ENCODE measurements at regions not wholly inside any gene's neighbourhood (a gene's known extent, or its start where the extent isn't known, plus 50 kb on each side); places are given as distances from the start of the nearest gene placed in this dataset.
A peak's percentile ranks its signal among the peaks of the same experiment; 100 is the strongest.

DNA sequence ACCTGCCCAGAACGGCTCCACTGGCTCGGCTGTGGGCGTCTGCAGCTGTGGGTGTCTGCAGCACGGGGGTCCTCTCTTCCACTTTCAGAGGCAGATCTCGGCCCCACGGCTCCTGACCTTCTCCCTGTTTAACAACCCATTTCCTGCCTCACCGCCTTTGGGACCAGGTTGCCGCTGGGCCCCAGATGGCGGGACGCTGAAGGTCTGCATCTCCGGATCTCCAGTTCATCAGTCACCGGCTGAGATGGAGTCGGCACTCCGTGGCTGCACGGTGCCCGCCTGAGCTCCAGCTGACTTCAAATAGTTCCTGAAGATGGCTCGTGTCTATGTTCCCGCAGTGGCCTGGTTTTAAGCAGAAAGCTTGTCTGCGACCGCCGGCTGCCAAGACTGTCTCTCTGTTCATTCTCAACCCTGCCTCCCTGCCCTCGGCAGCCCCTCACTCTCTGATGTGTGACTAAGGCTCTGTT lies 475.9 kb downstream of the BRD1 start:
- Histone ChIP-seq H3K79me2 (ENCODE audit: control insufficient read depth, low read length) (no peaks in the 10 kb centered on the region), H3K27ac (ENCODE audit: low read depth, low read length) (peak overlapping the region; percentile 95), H4K20me1 (ENCODE audit: control insufficient read depth, insufficient read depth, low read depth, low read length) (no peaks in the 10 kb centered on the region), H3K4me2 (ENCODE audit: low read length) (peak overlapping the region; percentile 80), H3F3A (ENCODE audit: control insufficient read depth, insufficient read depth) (peaks cover 14% of the 10 kb centered on the region), H3K4me3 (ENCODE audit: low read length) (peak overlapping the region; percentile 63), H3K9me3 (ENCODE audit: control insufficient read depth, insufficient read depth, low read length) (peaks cover 7% of the 10 kb centered on the region), H3K27me3 (ENCODE audit: control insufficient read depth, low read length) (no peaks in the 10 kb centered on the region), H3K36me3 (ENCODE audit: control insufficient read depth, low read length) (no peaks in the 10 kb centered on the region), H3K9me2 (replicated peaks; ENCODE audit: control insufficient read depth, low read length) (no peaks in the 10 kb centered on the region), H3K4me1 (ENCODE audit: control insufficient read depth, low read length) (peaks cover 66% of the 10 kb centered on the region)
- TF ChIP-seq EZH2phosphoT487 (IDR thresholded peaks at IDR 0.05; ENCODE audit: borderline replicate concordance, low read length) = no peak
- TF ChIP-seq, protein P1, sequence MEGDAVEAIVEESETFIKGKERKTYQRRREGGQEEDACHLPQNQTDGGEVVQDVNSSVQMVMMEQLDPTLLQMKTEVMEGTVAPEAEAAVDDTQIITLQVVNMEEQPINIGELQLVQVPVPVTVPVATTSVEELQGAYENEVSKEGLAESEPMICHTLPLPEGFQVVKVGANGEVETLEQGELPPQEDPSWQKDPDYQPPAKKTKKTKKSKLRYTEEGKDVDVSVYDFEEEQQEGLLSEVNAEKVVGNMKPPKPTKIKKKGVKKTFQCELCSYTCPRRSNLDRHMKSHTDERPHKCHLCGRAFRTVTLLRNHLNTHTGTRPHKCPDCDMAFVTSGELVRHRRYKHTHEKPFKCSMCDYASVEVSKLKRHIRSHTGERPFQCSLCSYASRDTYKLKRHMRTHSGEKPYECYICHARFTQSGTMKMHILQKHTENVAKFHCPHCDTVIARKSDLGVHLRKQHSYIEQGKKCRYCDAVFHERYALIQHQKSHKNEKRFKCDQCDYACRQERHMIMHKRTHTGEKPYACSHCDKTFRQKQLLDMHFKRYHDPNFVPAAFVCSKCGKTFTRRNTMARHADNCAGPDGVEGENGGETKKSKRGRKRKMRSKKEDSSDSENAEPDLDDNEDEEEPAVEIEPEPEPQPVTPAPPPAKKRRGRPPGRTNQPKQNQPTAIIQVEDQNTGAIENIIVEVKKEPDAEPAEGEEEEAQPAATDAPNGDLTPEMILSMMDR (IDR thresholded peaks at IDR 0.05; ENCODE audit: low read depth, low read length, poor library complexity, severe bottlenecking) = no peak

DNA sequence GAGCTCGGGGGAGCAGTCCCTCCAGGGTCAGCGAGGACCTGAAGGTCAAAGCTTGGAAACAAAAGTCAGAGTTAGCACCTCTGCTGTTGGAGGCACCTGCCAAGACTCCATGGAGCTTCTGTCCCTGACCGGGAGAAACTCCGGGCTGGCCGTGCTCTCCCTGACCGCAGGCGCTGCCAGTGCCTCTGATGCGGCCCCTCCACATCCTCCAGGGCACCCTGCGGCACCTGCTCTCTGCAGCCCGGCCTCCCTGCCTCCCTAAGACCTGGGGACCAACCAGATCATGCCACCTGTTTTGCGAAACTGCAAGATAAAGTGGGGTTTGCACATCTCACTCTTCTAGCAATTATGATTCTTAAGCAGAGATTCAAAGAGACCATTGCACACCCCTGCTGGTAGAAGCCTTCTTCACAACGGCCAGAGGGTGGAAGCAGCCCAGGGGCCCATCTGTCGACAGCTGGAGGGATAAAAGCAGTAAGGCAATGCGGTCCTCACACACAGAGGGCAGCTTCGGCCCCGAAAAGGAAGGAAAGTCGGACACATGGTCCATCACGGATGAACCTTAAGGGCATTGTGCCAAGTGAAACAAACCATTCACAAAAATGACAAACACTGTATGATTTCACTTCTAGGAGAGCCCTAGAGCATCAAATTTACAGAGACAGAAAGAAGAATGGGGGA lies 477.1 kb downstream of the BRD1 start:
- H3K27ac ChIP-seq (ENCODE audit: low read depth, low read length) = peak overlapping the region; percentile 95
- no peaks in the 10 kb centered on the region for H3K27me3 ChIP-seq (ENCODE audit: control insufficient read depth, low read length)
- H3K9me2 ChIP-seq (replicated peaks; ENCODE audit: control insufficient read depth, low read length) = no peaks in the 10 kb centered on the region
- H3K4me3 ChIP-seq (ENCODE audit: low read length) = peak overlapping the region; percentile 63; the same call in 1 of the 2 replicates
- TF ChIP-seq, protein P1 (IDR thresholded peaks at IDR 0.05; ENCODE audit: low read depth, low read length, poor library complexity, severe bottlenecking) = peak; percentile 28
- no peak for TF ChIP-seq EZH2phosphoT487 (IDR thresholded peaks at IDR 0.05; ENCODE audit: borderline replicate concordance, low read length)
- H3K9me3 ChIP-seq (ENCODE audit: control insufficient read depth, insufficient read depth, low read length) = peaks cover 3% of the 10 kb centered on the region
- peaks cover 14% of the 10 kb centered on the region for H3F3A ChIP-seq (ENCODE audit: control insufficient read depth, insufficient read depth)
- H4K20me1 ChIP-seq (ENCODE audit: control insufficient read depth, insufficient read depth, low read depth, low read length) = no peaks in the 10 kb centered on the region
- peak overlapping the region; percentile 80 for H3K4me2 ChIP-seq (ENCODE audit: low read length)
- H3K36me3 ChIP-seq (ENCODE audit: control insufficient read depth, low read length) = no peaks in the 10 kb centered on the region
- H3K4me1 ChIP-seq (ENCODE audit: control insufficient read depth, low read length) = peaks cover 69% of the 10 kb centered on the region
- no peaks in the 10 kb centered on the region for H3K79me2 ChIP-seq (ENCODE audit: control insufficient read depth, low read length)

DNA sequence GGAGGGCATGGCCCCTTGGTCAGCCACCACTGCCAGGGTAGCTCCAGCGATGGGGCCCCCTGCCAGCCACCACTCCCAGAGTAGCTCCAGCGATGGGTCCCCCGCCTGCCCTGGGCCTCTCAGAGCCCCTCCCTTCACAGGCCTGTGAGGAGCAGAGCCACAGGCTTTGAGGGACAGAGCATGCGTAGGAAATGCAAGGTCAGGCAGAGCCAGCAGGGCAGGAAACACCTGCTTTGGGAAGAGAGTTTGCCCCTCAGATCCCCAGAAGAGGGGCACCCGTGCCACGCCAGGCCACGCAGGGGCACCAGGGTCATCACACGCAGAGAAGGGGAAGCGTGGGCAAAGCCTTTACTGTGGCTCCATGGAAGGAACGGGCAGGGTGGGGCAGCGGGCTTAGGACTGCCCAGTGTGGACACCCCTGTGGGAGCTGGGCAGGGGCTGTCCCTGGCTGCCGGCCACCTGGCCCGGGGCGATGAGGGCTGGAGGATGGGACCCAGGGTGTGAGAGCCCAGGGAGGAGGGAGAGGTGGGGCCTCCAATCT lies 477.8 kb downstream of the BRD1 start:
- H3K27ac ChIP-seq (ENCODE audit: low read depth, low read length) = peak overlapping the region; percentile 95
- no peaks in the 10 kb centered on the region for H3K79me2 ChIP-seq (ENCODE audit: control insufficient read depth, low read length)
- peak overlapping the region; percentile 80 for H3K4me2 ChIP-seq (ENCODE audit: low read length)
- H3K9me3 ChIP-seq (ENCODE audit: control insufficient read depth, insufficient read depth, low read length) = peaks cover 3% of the 10 kb centered on the region
- H3K27me3 ChIP-seq (ENCODE audit: control insufficient read depth, low read length) = no peaks in the 10 kb centered on the region
- H3K4me1 ChIP-seq (ENCODE audit: control insufficient read depth, low read length) = peaks cover 68% of the 10 kb centered on the region
- H3F3A ChIP-seq (ENCODE audit: control insufficient read depth, insufficient read depth) = peaks cover 14% of the 10 kb centered on the region
- H3K4me3 ChIP-seq (ENCODE audit: low read length) = no peak overlapping the region
- no peak for TF ChIP-seq EZH2phosphoT487 (IDR thresholded peaks at IDR 0.05; ENCODE audit: borderline replicate concordance, low read length)
- TF ChIP-seq, protein P1 (IDR thresholded peaks at IDR 0.05; ENCODE audit: low read depth, low read length, poor library complexity, severe bottlenecking) = no peak
- no peaks in the 10 kb centered on the region for H3K36me3 ChIP-seq (ENCODE audit: control insufficient read depth, low read length)
- H3K9me2 ChIP-seq (replicated peaks; ENCODE audit: control insufficient read depth, low read length) = no peaks in the 10 kb centered on the region
- no peaks in the 10 kb centered on the region for H4K20me1 ChIP-seq (ENCODE audit: control insufficient read depth, insufficient read depth, low read depth, low read length)
